ENCODE measurements at regions not wholly inside any gene's neighbourhood (a gene's known extent, or its start where the extent isn't known, plus 50 kb on each side); places are given as distances from the start of the nearest gene placed in this dataset.

DNA sequence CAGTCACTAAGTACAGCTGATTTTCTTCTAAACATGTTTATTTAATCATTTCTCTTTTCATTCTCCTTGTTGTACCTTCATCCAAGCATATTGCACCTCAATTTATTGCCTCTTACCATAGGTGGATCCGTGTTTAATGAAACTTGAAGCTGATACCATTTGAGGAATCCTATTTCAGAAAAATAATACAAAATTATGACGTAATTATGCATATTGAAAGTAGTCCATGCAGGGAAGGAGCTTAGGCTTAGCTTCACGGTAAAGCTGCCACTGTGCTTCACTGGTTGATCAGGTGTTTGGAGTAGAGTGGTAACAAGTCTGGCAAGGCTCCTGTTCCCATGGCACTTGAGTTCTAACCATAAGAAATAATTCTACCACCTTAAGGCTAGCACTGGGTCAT lies 61.0 kb upstream of the CLEC14A start:
- Histone ChIP-seq H2AFZ (ENCODE audit: low read depth, low read length) (no peak overlapping the region), H3K27me3 (ENCODE audit: low read depth, low read length) (no peaks in the 10 kb centered on the region), H3K79me2 (ENCODE audit: low read length) (no peaks in the 10 kb centered on the region), H3K4me2 (ENCODE audit: low read length) (no peak overlapping the region), H3K4me1 (ENCODE audit: low read length) (no peaks in the 10 kb centered on the region), H3K9me3 (ENCODE audit: insufficient read depth, low read length) (no peaks in the 10 kb centered on the region), H3K36me3 (replicated peaks; ENCODE audit: low read depth, low read length) (no peaks in the 10 kb centered on the region), H3K27ac (ENCODE audit: low read length) (no peak overlapping the region), H3K4me3 (ENCODE audit: low read length) (no peak overlapping the region), H3K9ac (ENCODE audit: low read length) (no peak overlapping the region), H4K20me1 (ENCODE audit: insufficient read depth, low read length) (no peaks in the 10 kb centered on the region)
- no peak for TF ChIP-seq EZH2phosphoT487 (IDR thresholded peaks at IDR 0.05; ENCODE audit: low read depth)
- TF ChIP-seq, protein P1, sequence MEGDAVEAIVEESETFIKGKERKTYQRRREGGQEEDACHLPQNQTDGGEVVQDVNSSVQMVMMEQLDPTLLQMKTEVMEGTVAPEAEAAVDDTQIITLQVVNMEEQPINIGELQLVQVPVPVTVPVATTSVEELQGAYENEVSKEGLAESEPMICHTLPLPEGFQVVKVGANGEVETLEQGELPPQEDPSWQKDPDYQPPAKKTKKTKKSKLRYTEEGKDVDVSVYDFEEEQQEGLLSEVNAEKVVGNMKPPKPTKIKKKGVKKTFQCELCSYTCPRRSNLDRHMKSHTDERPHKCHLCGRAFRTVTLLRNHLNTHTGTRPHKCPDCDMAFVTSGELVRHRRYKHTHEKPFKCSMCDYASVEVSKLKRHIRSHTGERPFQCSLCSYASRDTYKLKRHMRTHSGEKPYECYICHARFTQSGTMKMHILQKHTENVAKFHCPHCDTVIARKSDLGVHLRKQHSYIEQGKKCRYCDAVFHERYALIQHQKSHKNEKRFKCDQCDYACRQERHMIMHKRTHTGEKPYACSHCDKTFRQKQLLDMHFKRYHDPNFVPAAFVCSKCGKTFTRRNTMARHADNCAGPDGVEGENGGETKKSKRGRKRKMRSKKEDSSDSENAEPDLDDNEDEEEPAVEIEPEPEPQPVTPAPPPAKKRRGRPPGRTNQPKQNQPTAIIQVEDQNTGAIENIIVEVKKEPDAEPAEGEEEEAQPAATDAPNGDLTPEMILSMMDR (IDR thresholded peaks at IDR 0.05; ENCODE audit: low read depth, low read length): no peak

DNA sequence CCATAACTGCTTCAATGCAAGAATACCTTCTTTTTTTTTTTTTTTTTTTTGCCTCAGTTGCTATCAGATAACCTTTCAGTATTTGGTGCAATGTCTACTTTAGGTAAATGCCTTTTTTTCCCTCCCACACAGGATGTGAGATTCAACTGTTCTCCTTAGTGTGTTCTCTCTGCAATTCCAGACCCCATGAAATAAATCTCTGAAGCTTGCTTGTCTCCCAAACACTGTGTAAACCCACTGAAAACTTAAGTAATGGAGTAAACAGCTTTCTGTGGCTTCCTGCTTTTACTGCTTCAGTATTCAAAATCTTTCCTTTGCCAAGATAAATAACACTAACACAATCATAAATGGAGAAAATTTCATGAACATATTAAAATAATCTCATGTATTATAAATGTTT lies 55.8 kb upstream of the CLEC14A start:
- TF ChIP-seq, protein P1 (IDR thresholded peaks at IDR 0.05; ENCODE audit: low read depth, low read length): no peak
- TF ChIP-seq EZH2phosphoT487 (IDR thresholded peaks at IDR 0.05; ENCODE audit: low read depth): no peak
- Histone ChIP-seq H3K4me1 (ENCODE audit: low read length) (no peaks in the 10 kb centered on the region), H3K79me2 (ENCODE audit: low read length) (no peaks in the 10 kb centered on the region), H4K20me1 (ENCODE audit: insufficient read depth, low read length) (no peaks in the 10 kb centered on the region), H3K9ac (ENCODE audit: low read length) (no peak overlapping the region), H3K9me3 (ENCODE audit: insufficient read depth, low read length) (no peaks in the 10 kb centered on the region), H3K36me3 (replicated peaks; ENCODE audit: low read depth, low read length) (no peaks in the 10 kb centered on the region), H3K4me2 (ENCODE audit: low read length) (no peak overlapping the region), H3K4me3 (ENCODE audit: low read length) (no peak overlapping the region), H3K27ac (ENCODE audit: low read length) (no peak overlapping the region), H3K27me3 (ENCODE audit: low read depth, low read length) (no peaks in the 10 kb centered on the region), H2AFZ (ENCODE audit: low read depth, low read length) (no peak overlapping the region)

DNA sequence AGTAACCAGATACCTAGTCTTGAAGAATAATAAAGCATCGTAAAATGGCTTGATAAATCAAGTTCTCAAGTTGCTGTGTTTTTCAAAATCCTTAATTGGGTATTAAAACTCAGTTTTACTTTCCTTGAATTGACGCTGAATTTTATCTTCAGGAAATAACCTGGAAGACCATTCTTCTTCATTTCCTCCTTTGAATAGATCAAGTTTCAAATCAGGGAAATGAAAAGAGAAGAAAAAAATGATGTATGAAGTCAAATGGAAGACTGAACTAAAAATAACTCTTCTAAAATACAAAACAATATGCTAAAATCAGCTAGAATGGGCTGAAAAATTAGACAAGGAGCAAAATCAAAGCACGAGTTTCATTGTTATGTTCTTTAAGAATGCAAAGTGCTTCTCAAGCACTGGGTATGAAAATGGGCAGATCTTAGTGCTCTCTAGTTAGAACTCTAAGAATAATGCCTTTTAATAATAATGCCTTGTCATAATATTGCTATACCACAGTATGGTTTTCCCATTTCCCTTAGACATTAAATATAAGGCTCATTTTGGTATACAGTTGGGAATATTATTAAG lies 54.6 kb upstream of the CLEC14A start:
- no peak overlapping the region for H3K9ac ChIP-seq (ENCODE audit: low read length)
- H3K4me1 ChIP-seq (ENCODE audit: low read length): no peaks in the 10 kb centered on the region
- no peak overlapping the region for H3K4me3 ChIP-seq (ENCODE audit: low read length)
- no peak overlapping the region for H3K27ac ChIP-seq (ENCODE audit: low read length)
- no peak overlapping the region for H2AFZ ChIP-seq (ENCODE audit: low read depth, low read length)
- H4K20me1 ChIP-seq (ENCODE audit: insufficient read depth, low read length): no peaks in the 10 kb centered on the region
- H3K79me2 ChIP-seq (ENCODE audit: low read length): no peaks in the 10 kb centered on the region
- TF ChIP-seq, protein P1 (IDR thresholded peaks at IDR 0.05; ENCODE audit: low read depth, low read length): no peak
- TF ChIP-seq EZH2phosphoT487 (IDR thresholded peaks at IDR 0.05; ENCODE audit: low read depth): no peak
- no peaks in the 10 kb centered on the region for H3K27me3 ChIP-seq (ENCODE audit: low read depth, low read length)
- H3K36me3 ChIP-seq (replicated peaks; ENCODE audit: low read depth, low read length): no peaks in the 10 kb centered on the region
- H3K4me2 ChIP-seq (ENCODE audit: low read length): no peak overlapping the region
- H3K9me3 ChIP-seq (ENCODE audit: insufficient read depth, low read length): no peaks in the 10 kb centered on the region

DNA sequence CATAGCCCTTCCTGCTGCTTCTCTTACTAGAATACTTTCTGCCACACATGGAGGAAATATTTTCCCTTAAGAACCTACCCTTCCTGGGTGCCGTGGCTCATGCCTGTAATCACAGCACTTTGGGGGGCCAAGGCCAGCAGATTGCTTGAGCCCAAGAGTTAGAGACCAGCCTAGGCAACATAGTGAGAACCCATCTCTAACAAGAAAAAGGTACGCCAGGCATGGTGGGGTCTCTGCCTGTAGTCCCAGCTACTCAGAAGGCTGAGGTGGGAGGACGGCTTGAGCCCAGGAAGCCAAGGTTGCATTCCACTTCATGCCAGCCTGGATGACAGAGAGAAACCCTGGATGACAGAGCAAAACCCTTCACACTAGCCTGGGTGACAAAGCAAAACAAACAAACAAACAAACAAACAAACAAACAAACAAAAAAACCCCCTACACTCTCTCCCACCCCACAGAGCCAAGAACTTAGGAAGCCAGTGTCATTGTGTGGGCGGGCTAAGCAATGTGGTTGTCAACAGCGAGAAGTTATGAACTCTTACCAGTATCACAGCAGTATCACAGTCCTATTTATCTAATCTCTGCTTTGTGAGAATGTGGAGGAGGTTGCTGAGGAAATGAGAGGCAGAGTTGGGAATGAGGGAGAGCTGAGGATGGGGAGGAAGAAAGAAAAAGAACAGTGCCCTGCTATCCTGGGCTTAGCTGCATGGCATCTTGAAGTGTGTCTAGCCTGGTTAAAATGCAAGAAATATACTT lies 53.8 kb upstream of the CLEC14A start:
- Histone ChIP-seq H3K36me3 (replicated peaks; ENCODE audit: low read depth, low read length) (no peaks in the 10 kb centered on the region), H3K4me1 (ENCODE audit: low read length) (no peaks in the 10 kb centered on the region), H2AFZ (ENCODE audit: low read depth, low read length) (no peak overlapping the region), H3K9me3 (ENCODE audit: insufficient read depth, low read length) (no peaks in the 10 kb centered on the region), H3K27ac (ENCODE audit: low read length) (no peak overlapping the region), H3K9ac (ENCODE audit: low read length) (no peak overlapping the region), H3K4me3 (ENCODE audit: low read length) (no peak overlapping the region), H3K4me2 (ENCODE audit: low read length) (no peak overlapping the region), H4K20me1 (ENCODE audit: insufficient read depth, low read length) (no peaks in the 10 kb centered on the region), H3K27me3 (ENCODE audit: low read depth, low read length) (no peaks in the 10 kb centered on the region), H3K79me2 (ENCODE audit: low read length) (no peaks in the 10 kb centered on the region)
- TF ChIP-seq, protein P1 (IDR thresholded peaks at IDR 0.05; ENCODE audit: low read depth, low read length): no peak
- TF ChIP-seq EZH2phosphoT487 (IDR thresholded peaks at IDR 0.05; ENCODE audit: low read depth): no peak

All from OCI-LY3 (cell line).